ENCODE measurements at regions not wholly inside any gene's neighbourhood (a gene's known extent, or its start where the extent isn't known, plus 50 kb on each side); places are given as distances from the start of the nearest gene placed in this dataset.

GRCh38 chr12:96101806-96102205 is 66.4 kb upstream of the LTA4H start:
- H3K36me3 Mint-ChIP-seq (ENCODE audit: low read depth): no peaks in the 10 kb centered on the region

DNA sequence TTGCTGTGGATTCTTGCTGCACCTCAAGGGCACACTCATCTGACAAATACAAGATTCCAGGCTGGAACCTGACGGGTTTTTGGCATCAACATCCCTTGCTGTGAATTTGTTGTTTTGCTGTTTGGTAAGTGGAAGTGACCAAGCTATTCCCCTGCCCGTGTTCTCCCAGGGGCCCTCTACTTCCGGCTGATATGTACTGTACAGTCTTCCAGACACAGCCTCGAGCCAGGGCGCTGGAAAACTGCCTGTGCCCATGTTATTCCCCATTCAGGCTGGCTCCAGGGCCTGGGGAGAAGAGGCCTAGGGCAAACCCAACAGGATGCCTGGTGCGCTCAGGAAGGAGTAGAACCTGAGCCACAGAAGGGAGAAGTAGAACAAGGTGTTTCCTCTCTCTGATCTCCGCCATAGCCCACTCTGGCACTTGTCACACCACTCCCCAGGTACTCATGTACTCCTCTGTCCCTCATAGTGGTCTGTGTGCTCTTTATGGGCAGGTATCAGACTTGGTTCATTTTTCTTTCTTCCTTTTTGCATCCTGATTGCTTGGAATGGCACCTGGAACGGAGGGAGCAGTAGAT is 67.8 kb upstream of the LTA4H start:
- peaks cover 9% of the 10 kb centered on the region for H3K4me1 Mint-ChIP-seq
- no peaks in the 10 kb centered on the region for H3F3A ChIP-seq (replicated peaks; ENCODE audit: low read depth)
- peaks cover 2% of the 10 kb centered on the region; the same call in 1 of the 3 replicates for H3K36me3 Mint-ChIP-seq (ENCODE audit: low read depth)
- H3K79me2 ChIP-seq (replicated peaks; ENCODE audit: insufficient read depth): no peaks in the 10 kb centered on the region
- H2AFZ ChIP-seq: peak overlapping the region; percentile 32; the same call in 1 of the 2 replicates
- H3K27ac Mint-ChIP-seq: no peak overlapping the region
- H4K20me1 ChIP-seq (replicated peaks; ENCODE audit: insufficient read depth): no peaks in the 10 kb centered on the region
- H3K36me3 ChIP-seq (ENCODE audit: insufficient read depth): no peaks in the 10 kb centered on the region
- no peaks in the 10 kb centered on the region for H3K9me2 ChIP-seq (ENCODE audit: insufficient read depth)
- no peak overlapping the region for H3K4me2 ChIP-seq
- no peak overlapping the region for H3K4me3 Mint-ChIP-seq
- H3K4me1 ChIP-seq (ENCODE audit: insufficient read depth): no peaks in the 10 kb centered on the region
- ATAC-seq (no peak), DNase-seq (ENCODE audit: low spot score) (no peak)
- H3K27ac ChIP-seq (ENCODE audit: low read depth): no peak overlapping the region
- peaks cover 8% of the 10 kb centered on the region for H3K27me3 Mint-ChIP-seq (ENCODE audit: insufficient read depth, low read depth, poor library complexity)
- H3K27me3 ChIP-seq (ENCODE audit: insufficient read depth): no peaks in the 10 kb centered on the region
- H3K4me3 ChIP-seq: no peak overlapping the region
- peaks cover 4% of the 10 kb centered on the region; the same call in 2 of the 3 replicates for H3K9me3 Mint-ChIP-seq
- TF ChIP-seq, protein P1, sequence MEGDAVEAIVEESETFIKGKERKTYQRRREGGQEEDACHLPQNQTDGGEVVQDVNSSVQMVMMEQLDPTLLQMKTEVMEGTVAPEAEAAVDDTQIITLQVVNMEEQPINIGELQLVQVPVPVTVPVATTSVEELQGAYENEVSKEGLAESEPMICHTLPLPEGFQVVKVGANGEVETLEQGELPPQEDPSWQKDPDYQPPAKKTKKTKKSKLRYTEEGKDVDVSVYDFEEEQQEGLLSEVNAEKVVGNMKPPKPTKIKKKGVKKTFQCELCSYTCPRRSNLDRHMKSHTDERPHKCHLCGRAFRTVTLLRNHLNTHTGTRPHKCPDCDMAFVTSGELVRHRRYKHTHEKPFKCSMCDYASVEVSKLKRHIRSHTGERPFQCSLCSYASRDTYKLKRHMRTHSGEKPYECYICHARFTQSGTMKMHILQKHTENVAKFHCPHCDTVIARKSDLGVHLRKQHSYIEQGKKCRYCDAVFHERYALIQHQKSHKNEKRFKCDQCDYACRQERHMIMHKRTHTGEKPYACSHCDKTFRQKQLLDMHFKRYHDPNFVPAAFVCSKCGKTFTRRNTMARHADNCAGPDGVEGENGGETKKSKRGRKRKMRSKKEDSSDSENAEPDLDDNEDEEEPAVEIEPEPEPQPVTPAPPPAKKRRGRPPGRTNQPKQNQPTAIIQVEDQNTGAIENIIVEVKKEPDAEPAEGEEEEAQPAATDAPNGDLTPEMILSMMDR (conservative IDR thresholded peaks at IDR 0.05; ENCODE audit: low read depth in 2 of 2): no peak
- TF ChIP-seq ZNF114 (CRISPR knock-in tag; IDR thresholded peaks at IDR 0.05) (no peak), POLR2AphosphoS5 (IDR thresholded peaks at IDR 0.05; ENCODE audit: low read depth) (no peak), EZH2phosphoT487 (IDR thresholded peaks at IDR 0.05; ENCODE audit: unreplicated experiment) (no peak), NANOG (IDR thresholded peaks at IDR 0.05; ENCODE audit: borderline replicate concordance) (no peak), CREB1 (CRISPR knock-in tag; IDR thresholded peaks at IDR 0.05; ENCODE audit: low read depth) (no peak)
- TF ChIP-seq, protein P2, sequence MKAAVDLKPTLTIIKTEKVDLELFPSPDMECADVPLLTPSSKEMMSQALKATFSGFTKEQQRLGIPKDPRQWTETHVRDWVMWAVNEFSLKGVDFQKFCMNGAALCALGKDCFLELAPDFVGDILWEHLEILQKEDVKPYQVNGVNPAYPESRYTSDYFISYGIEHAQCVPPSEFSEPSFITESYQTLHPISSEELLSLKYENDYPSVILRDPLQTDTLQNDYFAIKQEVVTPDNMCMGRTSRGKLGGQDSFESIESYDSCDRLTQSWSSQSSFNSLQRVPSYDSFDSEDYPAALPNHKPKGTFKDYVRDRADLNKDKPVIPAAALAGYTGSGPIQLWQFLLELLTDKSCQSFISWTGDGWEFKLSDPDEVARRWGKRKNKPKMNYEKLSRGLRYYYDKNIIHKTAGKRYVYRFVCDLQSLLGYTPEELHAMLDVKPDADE (IDR thresholded peaks at IDR 0.05): no peak

More at GRCh38 chr12:96101806-96102205, 66.4 kb upstream of the LTA4H start:
- Histone ChIP-seq H3F3A (replicated peaks; ENCODE audit: low read depth) (no peaks in the 10 kb centered on the region), H3K79me2 (replicated peaks; ENCODE audit: insufficient read depth) (no peaks in the 10 kb centered on the region), H3K36me3 (ENCODE audit: insufficient read depth) (no peaks in the 10 kb centered on the region), H3K4me1 (ENCODE audit: insufficient read depth) (no peaks in the 10 kb centered on the region), H4K20me1 (replicated peaks; ENCODE audit: insufficient read depth) (no peaks in the 10 kb centered on the region), H2AFZ (no peak overlapping the region), H3K4me3 (no peak overlapping the region), H3K4me2 (no peak overlapping the region), H3K27ac (ENCODE audit: low read depth) (no peak overlapping the region), H3K27me3 (ENCODE audit: insufficient read depth) (no peaks in the 10 kb centered on the region), H3K9me2 (ENCODE audit: insufficient read depth) (no peaks in the 10 kb centered on the region)
- Mint-ChIP-seq H3K27ac (no peak overlapping the region), H3K9me3 (no peaks in the 10 kb centered on the region), H3K27me3 (ENCODE audit: insufficient read depth, low read depth, poor library complexity) (peaks cover 8% of the 10 kb centered on the region), H3K4me1 (no peaks in the 10 kb centered on the region), H3K4me3 (no peak overlapping the region)
- ATAC-seq (no peak), DNase-seq (ENCODE audit: low spot score) (no peak)
- TF ChIP-seq, protein P1 (conservative IDR thresholded peaks at IDR 0.05; ENCODE audit: low read depth in 2 of 2): no peak
- TF ChIP-seq STAT1 (IDR thresholded peaks at IDR 0.05; ENCODE audit: unreplicated experiment): no peak
- no peak for TF ChIP-seq NANOG (IDR thresholded peaks at IDR 0.05; ENCODE audit: borderline replicate concordance)
- no peak for TF ChIP-seq EZH2phosphoT487 (IDR thresholded peaks at IDR 0.05; ENCODE audit: unreplicated experiment)
- no peak for TF ChIP-seq ZNF331 (CRISPR knock-in tag; IDR thresholded peaks at IDR 0.05; ENCODE audit: low read depth)
